GM21447 (cell line): ENCODE measurements at regions not wholly inside any gene's neighbourhood (a gene's known extent, or its start where the extent isn't known, plus 50 kb on each side); places are given as distances from the start of the nearest gene placed in this dataset.

Source experiments
- ATAC-seq: cut with Tn5 transposase; IDR thresholded peaks from one replicate; pipeline ENCODE4 v1.9.1; 2021; ENCODE audit not compliant: unreplicated experiment

- no peak for ATAC-seq
Measured at GRCh38 chr14:41409806-41410205, 196.9 kb upstream of the LRFN5 start.

- ATAC-seq, result no peak
Measured at GRCh38 chr14:41404126-41404525, 202.6 kb upstream of the LRFN5 start.

GRCh38 chr14:41403360-41403759 is 203.3 kb upstream of the LRFN5 start:
- ATAC-seq, result no peak

- no peak for ATAC-seq
Measured at GRCh38 chr14:41397926-41398325, 208.8 kb upstream of the LRFN5 start.

- no peak for ATAC-seq
Measured at GRCh38 chr14:41393512-41393911, 213.2 kb upstream of the LRFN5 start.

- no peak for ATAC-seq
Measured at GRCh38 chr14:41392226-41392625, 214.4 kb upstream of the LRFN5 start.

GRCh38 chr14:41389355-41389754 is 217.3 kb upstream of the LRFN5 start:
- no peak for ATAC-seq

- no peak for ATAC-seq
Measured at GRCh38 chr14:41385797-41386196, 220.9 kb upstream of the LRFN5 start.

GRCh38 chr14:41380017-41380416 is 226.7 kb upstream of the LRFN5 start:
- no peak for ATAC-seq

GRCh38 chr14:41378526-41378925 is 228.2 kb upstream of the LRFN5 start:
- ATAC-seq, result no peak

- ATAC-seq, result no peak
Measured at GRCh38 chr14:41377932-41378331, 228.7 kb upstream of the LRFN5 start.

- ATAC-seq, result no peak
Measured at GRCh38 chr14:41374092-41374491, 232.6 kb upstream of the LRFN5 start.

GRCh38 chr14:41362139-41362538 is 244.5 kb upstream of the LRFN5 start:
- no peak for ATAC-seq

- no peak for ATAC-seq
Measured at GRCh38 chr14:41360126-41360525, 246.6 kb upstream of the LRFN5 start.

GRCh38 chr14:41355866-41356265 is 250.8 kb upstream of the LRFN5 start:
- ATAC-seq, result no peak

- ATAC-seq, result no peak
Measured at GRCh38 chr14:41350476-41350875, 256.2 kb upstream of the LRFN5 start.

- no peak for ATAC-seq
Measured at GRCh38 chr14:41349289-41349910, 257.3 kb upstream of the LRFN5 start.

- ATAC-seq, result no peak
Measured at GRCh38 chr14:41343857-41344256, 262.8 kb upstream of the LRFN5 start.

- ATAC-seq, result no peak
Measured at GRCh38 chr14:41313196-41313595, 293.5 kb upstream of the LRFN5 start.

GRCh38 chr14:41303506-41303905 is 303.2 kb upstream of the LRFN5 start:
- ATAC-seq, result no peak

- no peak for ATAC-seq
Measured at GRCh38 chr14:41302776-41303175, 303.9 kb upstream of the LRFN5 start.

- ATAC-seq, result no peak
Measured at GRCh38 chr14:41299924-41300323, 306.8 kb upstream of the LRFN5 start.

GRCh38 chr14:41298328-41298690 is 308.4 kb upstream of the LRFN5 start:
- ATAC-seq, result no peak
